ENCODE measurements at regions not wholly inside any gene's neighbourhood (a gene's known extent, or its start where the extent isn't known, plus 50 kb on each side); places are given as distances from the start of the nearest gene placed in this dataset.

- Histone ChIP-seq H3K79me2 (ENCODE audit: control insufficient read depth, insufficient read depth, low read length) (no peaks in the 10 kb centered on the region), H3K36me3 (replicated peaks in 1 of 2; ENCODE audit: control extremely low read depth in 1 of 2, control insufficient read depth in 1 of 2, extremely low read depth in 1 of 2, insufficient read depth in 2 of 2, low read length in 1 of 2) (no peaks in the 10 kb centered on the region), H4K20me1 (ENCODE audit: control insufficient read depth, insufficient read depth, low read length, poor library complexity, severe bottlenecking) (no peaks in the 10 kb centered on the region), H3K27me3 (replicated peaks in 1 of 4; ENCODE audit: control extremely low read depth in 1 of 4, control insufficient read depth in 3 of 4, insufficient read depth in 4 of 4, low read length in 3 of 4) (no peaks in the 10 kb centered on the region), H3K27ac (ENCODE audit: low read length in 2 of 2) (no peak overlapping the region), H3K9ac (ENCODE audit: low read length) (no peak overlapping the region), H3K4me3 (ENCODE audit: control extremely low read depth in 1 of 5, extremely low read depth in 1 of 5, insufficient read depth in 1 of 5, low read depth in 2 of 5, low read length in 4 of 5) (no peak overlapping the region), H3K4me1 (ENCODE audit: control insufficient read depth in 2 of 2, insufficient read depth in 2 of 2, low read length in 2 of 2) (no peaks in the 10 kb centered on the region), H2AFZ (ENCODE audit: insufficient read depth, low read depth, low read length, poor library complexity, severe bottlenecking) (no peak overlapping the region), H3K4me2 (replicated peaks; ENCODE audit: low read depth, low read length, poor library complexity, severe bottlenecking) (no peak overlapping the region), H3K9me3 (ENCODE audit: control extremely low read depth in 1 of 3, control insufficient read depth in 2 of 3, insufficient read depth in 1 of 3, low read length in 2 of 3) (no peaks in the 10 kb centered on the region)
- intact Hi-C loops (cut with micrococcal nuclease), result no loop called here
- Mint-ChIP-seq H3K4me3 (no peak overlapping the region), H3K4me1 (no peaks in the 10 kb centered on the region), H3K9me3 (ENCODE audit: insufficient read depth) (no peaks in the 10 kb centered on the region), H3K27ac (no peak overlapping the region), H3K27me3 (peaks cover 14% of the 10 kb centered on the region)
- ChIA-PET POLR2A (no interaction called here), CTCF (no interaction called here)
- no peak for TF ChIP-seq EZH2 (IDR thresholded peaks at IDR 0.05; ENCODE audit: borderline replicate concordance, insufficient read depth, low read depth, low read length, poor library complexity, severe bottlenecking)
- TF ChIP-seq, protein P1, sequence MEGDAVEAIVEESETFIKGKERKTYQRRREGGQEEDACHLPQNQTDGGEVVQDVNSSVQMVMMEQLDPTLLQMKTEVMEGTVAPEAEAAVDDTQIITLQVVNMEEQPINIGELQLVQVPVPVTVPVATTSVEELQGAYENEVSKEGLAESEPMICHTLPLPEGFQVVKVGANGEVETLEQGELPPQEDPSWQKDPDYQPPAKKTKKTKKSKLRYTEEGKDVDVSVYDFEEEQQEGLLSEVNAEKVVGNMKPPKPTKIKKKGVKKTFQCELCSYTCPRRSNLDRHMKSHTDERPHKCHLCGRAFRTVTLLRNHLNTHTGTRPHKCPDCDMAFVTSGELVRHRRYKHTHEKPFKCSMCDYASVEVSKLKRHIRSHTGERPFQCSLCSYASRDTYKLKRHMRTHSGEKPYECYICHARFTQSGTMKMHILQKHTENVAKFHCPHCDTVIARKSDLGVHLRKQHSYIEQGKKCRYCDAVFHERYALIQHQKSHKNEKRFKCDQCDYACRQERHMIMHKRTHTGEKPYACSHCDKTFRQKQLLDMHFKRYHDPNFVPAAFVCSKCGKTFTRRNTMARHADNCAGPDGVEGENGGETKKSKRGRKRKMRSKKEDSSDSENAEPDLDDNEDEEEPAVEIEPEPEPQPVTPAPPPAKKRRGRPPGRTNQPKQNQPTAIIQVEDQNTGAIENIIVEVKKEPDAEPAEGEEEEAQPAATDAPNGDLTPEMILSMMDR (IDR thresholded peaks at IDR 0.05), result no peak
- DNase-seq (no peak), ATAC-seq (ENCODE audit: low read depth) (no peak)
- no CpG with 5 or more reads among the region's 5 CpGs for WGBS (ENCODE audit: insufficient coverage)
These were observed 136.8 kb upstream of the FOXB1 start for GRCh38 chr15:59867086-59867855.

- H3K9me3 ChIP-seq (ENCODE audit: control extremely low read depth in 1 of 3, control insufficient read depth in 2 of 3, insufficient read depth in 1 of 3, low read length in 2 of 3), result no peaks in the 10 kb centered on the region
- WGBS (ENCODE audit: insufficient coverage), result no CpG with 5 or more reads among the region's 4 CpGs
- no peak for TF ChIP-seq EZH2 (IDR thresholded peaks at IDR 0.05; ENCODE audit: borderline replicate concordance, insufficient read depth, low read depth, low read length, poor library complexity, severe bottlenecking)
- TF ChIP-seq, protein P1 (IDR thresholded peaks at IDR 0.05), result no peak
- H3K4me3 ChIP-seq (ENCODE audit: control extremely low read depth in 1 of 5, extremely low read depth in 1 of 5, insufficient read depth in 1 of 5, low read depth in 2 of 5, low read length in 4 of 5), result no peak overlapping the region
- intact Hi-C loops (cut with micrococcal nuclease), result no loop called here
- no peaks in the 10 kb centered on the region for H3K27me3 ChIP-seq (replicated peaks in 1 of 4; ENCODE audit: control extremely low read depth in 1 of 4, control insufficient read depth in 3 of 4, insufficient read depth in 4 of 4, low read length in 3 of 4)
- ChIA-PET POLR2A (no interaction called here), CTCF (no interaction called here)
- no peak for ATAC-seq (ENCODE audit: low read depth)
- H2AFZ ChIP-seq (ENCODE audit: insufficient read depth, low read depth, low read length, poor library complexity, severe bottlenecking), result no peak overlapping the region
- H3K4me3 Mint-ChIP-seq, result no peak overlapping the region
- H3K9ac ChIP-seq (ENCODE audit: low read length), result no peak overlapping the region
- H4K20me1 ChIP-seq (ENCODE audit: control insufficient read depth, insufficient read depth, low read length, poor library complexity, severe bottlenecking), result no peaks in the 10 kb centered on the region
- H3K4me2 ChIP-seq (replicated peaks; ENCODE audit: low read depth, low read length, poor library complexity, severe bottlenecking), result no peak overlapping the region
- H3K79me2 ChIP-seq (ENCODE audit: control insufficient read depth, insufficient read depth, low read length), result no peaks in the 10 kb centered on the region
- H3K4me1 ChIP-seq (ENCODE audit: control insufficient read depth in 2 of 2, insufficient read depth in 2 of 2, low read length in 2 of 2), result no peaks in the 10 kb centered on the region
- H3K4me1 Mint-ChIP-seq, result no peaks in the 10 kb centered on the region
- no peak overlapping the region for H3K27ac ChIP-seq (ENCODE audit: low read length in 2 of 2)
- no peak overlapping the region for H3K27ac Mint-ChIP-seq
- no peaks in the 10 kb centered on the region for H3K36me3 ChIP-seq (replicated peaks in 1 of 2; ENCODE audit: control extremely low read depth in 1 of 2, control insufficient read depth in 1 of 2, extremely low read depth in 1 of 2, insufficient read depth in 2 of 2, low read length in 1 of 2)
- DNase-seq, result no peak
- H3K27me3 Mint-ChIP-seq, result peaks cover 10% of the 10 kb centered on the region
- no peaks in the 10 kb centered on the region for H3K9me3 Mint-ChIP-seq (ENCODE audit: insufficient read depth)
These were observed 137.5 kb upstream of the FOXB1 start for GRCh38 chr15:59866642-59867041.
